ENCODE measurements at regions not wholly inside any gene's neighbourhood (a gene's known extent, or its start where the extent isn't known, plus 50 kb on each side); places are given as distances from the start of the nearest gene placed in this dataset.

GRCh38 chrX:19172741-19173140, 50.5 kb upstream of the ADGRG2 start:
- no peak for TF ChIP-seq POLR2A (IDR thresholded peaks at IDR 0.05; ENCODE audit: low read length)
- TF ChIP-seq GATA1 (IDR thresholded peaks at IDR 0.05; ENCODE audit: low read depth, low read length), result no peak
- DNase-seq, result no peak

GRCh38 chrX:19174401-19175025, 52.2 kb upstream of the ADGRG2 start:
- DNase-seq, result no peak
- TF ChIP-seq POLR2A (IDR thresholded peaks at IDR 0.05; ENCODE audit: low read length), result no peak

- TF ChIP-seq POLR2A (IDR thresholded peaks at IDR 0.05; ENCODE audit: low read length) (no peak), GATA1 (IDR thresholded peaks at IDR 0.05; ENCODE audit: low read depth, low read length) (no peak)
- no peak for DNase-seq
These were observed 54.8 kb upstream of the ADGRG2 start for GRCh38 chrX:19176901-19177630.

- no peak for DNase-seq
- TF ChIP-seq GATA1 (IDR thresholded peaks at IDR 0.05; ENCODE audit: low read depth, low read length) (no peak), POLR2A (IDR thresholded peaks at IDR 0.05; ENCODE audit: low read length) (no peak)
These were observed 55.5 kb upstream of the ADGRG2 start for GRCh38 chrX:19177721-19178120.

- TF ChIP-seq GATA1 (IDR thresholded peaks at IDR 0.05; ENCODE audit: low read depth, low read length) (no peak), POLR2A (IDR thresholded peaks at IDR 0.05; ENCODE audit: low read length) (no peak)
- DNase-seq, result no peak
These were observed 56.1 kb upstream of the ADGRG2 start for GRCh38 chrX:19178402-19178801.

- TF ChIP-seq POLR2A (IDR thresholded peaks at IDR 0.05; ENCODE audit: low read length) (no peak), GATA1 (IDR thresholded peaks at IDR 0.05; ENCODE audit: low read depth, low read length) (no peak)
- no peak for DNase-seq
These were observed 57.1 kb upstream of the ADGRG2 start for GRCh38 chrX:19179389-19179788.

- no peak for DNase-seq
- TF ChIP-seq GATA1 (IDR thresholded peaks at IDR 0.05; ENCODE audit: low read depth, low read length) (no peak), POLR2A (IDR thresholded peaks at IDR 0.05; ENCODE audit: low read length) (no peak)
These were observed 59.1 kb upstream of the ADGRG2 start for GRCh38 chrX:19181345-19181744.

- no peak for TF ChIP-seq GATA1 (IDR thresholded peaks at IDR 0.05; ENCODE audit: low read depth, low read length)
- TF ChIP-seq POLR2A (IDR thresholded peaks at IDR 0.05; ENCODE audit: low read length), result no peak
- no peak for DNase-seq
These were observed 60.5 kb upstream of the ADGRG2 start for GRCh38 chrX:19182785-19183184.

- DNase-seq, result no peak
- TF ChIP-seq GATA1 (IDR thresholded peaks at IDR 0.05; ENCODE audit: low read depth, low read length) (no peak), POLR2A (IDR thresholded peaks at IDR 0.05; ENCODE audit: low read length) (no peak)
These were observed 61.7 kb upstream of the ADGRG2 start for GRCh38 chrX:19183761-19184477.

GRCh38 chrX:19188566-19188965, 66.3 kb upstream of the ADGRG2 start:
- DNase-seq, result no peak
- TF ChIP-seq POLR2A (IDR thresholded peaks at IDR 0.05; ENCODE audit: low read length) (no peak), GATA1 (IDR thresholded peaks at IDR 0.05; ENCODE audit: low read depth, low read length) (no peak)

GRCh38 chrX:19190902-19191301, 68.6 kb upstream of the ADGRG2 start:
- TF ChIP-seq POLR2A (IDR thresholded peaks at IDR 0.05; ENCODE audit: low read length) (no peak), GATA1 (IDR thresholded peaks at IDR 0.05; ENCODE audit: low read depth, low read length) (no peak)
- DNase-seq, result no peak

GRCh38 chrX:19193565-19193964, 71.3 kb upstream of the ADGRG2 start:
- DNase-seq, result no peak
- TF ChIP-seq GATA1 (IDR thresholded peaks at IDR 0.05; ENCODE audit: low read depth, low read length) (no peak), POLR2A (IDR thresholded peaks at IDR 0.05; ENCODE audit: low read length) (no peak)

GRCh38 chrX:19194285-19195242, 72.3 kb upstream of the ADGRG2 start:
- TF ChIP-seq POLR2A (IDR thresholded peaks at IDR 0.05; ENCODE audit: low read length) (no peak), GATA1 (IDR thresholded peaks at IDR 0.05; ENCODE audit: low read depth, low read length) (no peak)
- no peak for DNase-seq

- TF ChIP-seq GATA1 (IDR thresholded peaks at IDR 0.05; ENCODE audit: low read depth, low read length) (no peak), POLR2A (IDR thresholded peaks at IDR 0.05; ENCODE audit: low read length) (no peak)
- no peak for DNase-seq
These were observed 73.0 kb upstream of the ADGRG2 start for GRCh38 chrX:19195243-19195610.
